Activated CD4-positive, alpha-beta T cell treated with anti-CD3 and anti-CD28 coated beads, Interleukin-2, amount 50 U/mL, for 16 hours (primary cell): ENCODE measurements at regions not wholly inside any gene's neighbourhood (a gene's known extent, or its start where the extent isn't known, plus 50 kb on each side); places are given as distances from the start of the nearest gene placed in this dataset.
"Not testable (repeated sequence)": the region's sequence is repeated elsewhere in the genome, so short reads cannot be mapped to it uniquely, and the experiment has no call there.

Experiments
- DNase-seq: peaks from one replicate; pipeline ENCODE4 v3.0.0-alpha.2; 2020

GRCh38 chr20:53685070-53685595 is 91.5 kb upstream of the ZNF217 start:
- no peak for DNase-seq

GRCh38 chr20:53683506-53683905 is 89.9 kb upstream of the ZNF217 start:
- no peak for DNase-seq

- DNase-seq, result no peak
Measured at GRCh38 chr20:53681352-53682212, 87.9 kb upstream of the ZNF217 start.

GRCh38 chr20:53679597-53680309 is 86.1 kb upstream of the ZNF217 start:
- DNase-seq, result no peak

- no peak for DNase-seq
Measured at GRCh38 chr20:53678990-53679596, 85.5 kb upstream of the ZNF217 start.

GRCh38 chr20:53678315-53678989 is 84.8 kb upstream of the ZNF217 start:
- DNase-seq, result no peak

GRCh38 chr20:53677447-53678314 is 84.0 kb upstream of the ZNF217 start:
- peak; percentile 44 for DNase-seq

- no peak for DNase-seq
Measured at GRCh38 chr20:53676987-53677386, 83.3 kb upstream of the ZNF217 start.

- DNase-seq, result no peak
Measured at GRCh38 chr20:53676519-53676822, 82.8 kb upstream of the ZNF217 start.

GRCh38 chr20:53672484-53673129 is 79.0 kb upstream of the ZNF217 start:
- DNase-seq, result no peak

- no peak for DNase-seq
Measured at GRCh38 chr20:53671370-53671769, 77.7 kb upstream of the ZNF217 start.

GRCh38 chr20:53669517-53670313 is 76.1 kb upstream of the ZNF217 start:
- DNase-seq, result not testable (repeated sequence)

- no peak for DNase-seq
Measured at GRCh38 chr20:53668992-53669391, 75.4 kb upstream of the ZNF217 start.

- no peak for DNase-seq
Measured at GRCh38 chr20:53666144-53666543, 72.5 kb upstream of the ZNF217 start.

GRCh38 chr20:53664121-53664520 is 70.5 kb upstream of the ZNF217 start:
- DNase-seq, result no peak

- not testable (repeated sequence) for DNase-seq
Measured at GRCh38 chr20:53663521-53663920, 69.9 kb upstream of the ZNF217 start.

- DNase-seq, result no peak
Measured at GRCh38 chr20:53662595-53662994, 69.0 kb upstream of the ZNF217 start.

- DNase-seq, result no peak
Measured at GRCh38 chr20:53660947-53661381, 67.3 kb upstream of the ZNF217 start.

GRCh38 chr20:53660078-53660909 is 66.7 kb upstream of the ZNF217 start:
- peak; percentile 61 for DNase-seq

- no peak for DNase-seq
Measured at GRCh38 chr20:53658973-53659372, 65.3 kb upstream of the ZNF217 start.
